ENCODE measurements at regions not wholly inside any gene's neighbourhood (a gene's known extent, or its start where the extent isn't known, plus 50 kb on each side); places are given as distances from the start of the nearest gene placed in this dataset.

DNA sequence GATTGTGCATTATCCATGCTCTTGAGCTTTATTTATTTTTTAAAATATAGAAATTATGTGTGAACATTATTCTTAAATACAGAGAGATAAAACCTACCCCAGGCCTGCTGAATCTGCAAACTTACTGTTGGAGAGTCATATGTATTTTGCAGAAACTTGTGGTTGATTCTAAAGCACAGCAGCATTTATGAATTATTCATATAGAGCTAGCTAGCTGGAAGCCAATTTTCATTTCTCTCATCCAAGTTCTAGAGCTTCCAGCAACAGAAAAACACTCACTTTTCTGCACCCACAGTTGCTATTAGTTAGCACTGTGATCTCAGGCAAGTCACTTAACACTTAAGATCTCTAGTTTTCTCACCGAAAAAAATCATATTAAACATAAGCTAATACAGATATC is 479.5 kb upstream of the FAM47C start:
- TF ChIP-seq, protein P1, sequence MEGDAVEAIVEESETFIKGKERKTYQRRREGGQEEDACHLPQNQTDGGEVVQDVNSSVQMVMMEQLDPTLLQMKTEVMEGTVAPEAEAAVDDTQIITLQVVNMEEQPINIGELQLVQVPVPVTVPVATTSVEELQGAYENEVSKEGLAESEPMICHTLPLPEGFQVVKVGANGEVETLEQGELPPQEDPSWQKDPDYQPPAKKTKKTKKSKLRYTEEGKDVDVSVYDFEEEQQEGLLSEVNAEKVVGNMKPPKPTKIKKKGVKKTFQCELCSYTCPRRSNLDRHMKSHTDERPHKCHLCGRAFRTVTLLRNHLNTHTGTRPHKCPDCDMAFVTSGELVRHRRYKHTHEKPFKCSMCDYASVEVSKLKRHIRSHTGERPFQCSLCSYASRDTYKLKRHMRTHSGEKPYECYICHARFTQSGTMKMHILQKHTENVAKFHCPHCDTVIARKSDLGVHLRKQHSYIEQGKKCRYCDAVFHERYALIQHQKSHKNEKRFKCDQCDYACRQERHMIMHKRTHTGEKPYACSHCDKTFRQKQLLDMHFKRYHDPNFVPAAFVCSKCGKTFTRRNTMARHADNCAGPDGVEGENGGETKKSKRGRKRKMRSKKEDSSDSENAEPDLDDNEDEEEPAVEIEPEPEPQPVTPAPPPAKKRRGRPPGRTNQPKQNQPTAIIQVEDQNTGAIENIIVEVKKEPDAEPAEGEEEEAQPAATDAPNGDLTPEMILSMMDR (conservative IDR thresholded peaks at IDR 0.05; ENCODE audit: low read depth, low read length) = no peak
- TF ChIP-seq EZH2 (IDR thresholded peaks at IDR 0.05; ENCODE audit: borderline replicate concordance, low read depth, low read length, poor library complexity, severe bottlenecking) = no peak
- POLR2A ChIA-PET (ENCODE audit: low non-redundant PET) = no interaction called here
- Histone ChIP-seq H3K27me3 (replicated peaks; ENCODE audit: insufficient read depth, low read depth, low read length, poor library complexity) (no peaks in the 10 kb centered on the region), H3K36me3 (ENCODE audit: insufficient read depth, low read length, poor library complexity, severe bottlenecking) (no peaks in the 10 kb centered on the region), H3K9me3 (ENCODE audit: low read depth, low read length, poor library complexity, severe bottlenecking) (no peaks in the 10 kb centered on the region), H3K4me1 (ENCODE audit: insufficient read depth, low read length, poor library complexity, severe bottlenecking) (peaks cover 9% of the 10 kb centered on the region), H3K4me3 (ENCODE audit: low read depth, low read length, poor library complexity, severe bottlenecking) (no peak overlapping the region), H3K27ac (ENCODE audit: low read depth, low read length, poor library complexity, severe bottlenecking) (no peak overlapping the region)
- no peak for DNase-seq (ENCODE audit: low spot score)
- BruUV-seq (replicated peaks) = no TSS peak
- intact Hi-C loops (cut with micrococcal nuclease; ENCODE audit: unreplicated experiment) = no loop called here
- CTCF ChIA-PET = no interaction called here

DNA sequence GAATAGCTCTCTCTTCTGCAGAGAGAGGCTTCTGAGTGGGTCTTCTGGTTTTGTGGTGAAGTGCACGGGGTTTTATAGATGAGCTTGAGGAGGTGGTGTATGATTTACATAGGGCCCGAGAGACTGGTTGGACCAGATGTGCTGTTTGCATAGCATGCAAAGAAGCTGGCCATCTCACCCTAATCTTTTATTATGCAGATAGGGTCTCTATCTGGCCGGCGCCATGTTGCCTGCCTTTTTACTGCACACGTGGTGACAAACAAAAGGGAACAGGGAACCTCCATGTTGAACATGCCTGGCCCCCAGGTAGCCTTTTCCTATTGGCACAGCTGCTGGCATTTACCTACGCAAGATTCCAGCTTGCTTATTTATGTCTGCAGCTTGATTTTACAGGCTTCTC is 473.3 kb upstream of the FAM47C start:
- ChIA-PET CTCF (no interaction called here), POLR2A (ENCODE audit: low non-redundant PET) (no interaction called here)
- no peak for TF ChIP-seq EZH2 (IDR thresholded peaks at IDR 0.05; ENCODE audit: borderline replicate concordance, low read depth, low read length, poor library complexity, severe bottlenecking)
- TF ChIP-seq, protein P1 (conservative IDR thresholded peaks at IDR 0.05; ENCODE audit: low read depth, low read length) = no peak
- intact Hi-C loops (cut with micrococcal nuclease; ENCODE audit: unreplicated experiment) = no loop called here
- no peaks in the 10 kb centered on the region for H3K27me3 ChIP-seq (replicated peaks; ENCODE audit: insufficient read depth, low read depth, low read length, poor library complexity)
- H3K36me3 ChIP-seq (ENCODE audit: insufficient read depth, low read length, poor library complexity, severe bottlenecking) = no peaks in the 10 kb centered on the region
- H3K4me3 ChIP-seq (ENCODE audit: low read depth, low read length, poor library complexity, severe bottlenecking) = no peak overlapping the region
- H3K27ac ChIP-seq (ENCODE audit: low read depth, low read length, poor library complexity, severe bottlenecking) = no peak overlapping the region
- no peaks in the 10 kb centered on the region for H3K9me3 ChIP-seq (ENCODE audit: low read depth, low read length, poor library complexity, severe bottlenecking)
- BruUV-seq (replicated peaks) = no TSS peak
- no peak for DNase-seq (ENCODE audit: low spot score)
- H3K4me1 ChIP-seq (ENCODE audit: insufficient read depth, low read length, poor library complexity, severe bottlenecking) = no peaks in the 10 kb centered on the region

DNA sequence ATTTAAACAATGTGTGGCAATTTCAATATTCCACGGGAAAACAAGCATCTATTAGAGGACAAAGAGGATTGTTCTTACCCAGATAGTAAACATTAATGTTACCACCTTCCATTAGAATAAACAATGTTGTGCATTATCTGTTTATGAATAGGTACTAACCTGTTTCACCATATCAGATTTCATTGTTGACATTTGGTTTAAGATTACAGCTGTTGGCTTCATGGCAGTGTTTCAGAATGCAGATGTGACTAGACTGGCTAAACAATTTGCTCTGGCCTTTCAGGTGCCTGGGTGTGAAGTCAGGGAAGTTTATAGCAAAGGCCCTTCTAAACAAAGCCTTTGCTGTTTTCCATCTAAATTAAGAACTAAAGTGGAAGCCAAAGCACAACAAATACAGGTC is 464.7 kb upstream of the FAM47C start:
- intact Hi-C loops (cut with micrococcal nuclease; ENCODE audit: unreplicated experiment) = no loop called here
- CTCF ChIA-PET = no interaction called here

More for the DNA sequence above, 464.7 kb upstream of the FAM47C start:
- no peaks in the 10 kb centered on the region for H3K4me1 ChIP-seq (ENCODE audit: insufficient read depth, low read length, poor library complexity, severe bottlenecking)
- H3K27ac ChIP-seq (ENCODE audit: low read depth, low read length, poor library complexity, severe bottlenecking) = no peak overlapping the region
- no peaks in the 10 kb centered on the region for H3K9me3 ChIP-seq (ENCODE audit: low read depth, low read length, poor library complexity, severe bottlenecking)
- BruUV-seq (replicated peaks) = no TSS peak
- POLR2A ChIA-PET (ENCODE audit: low non-redundant PET) = no interaction called here
- H3K27me3 ChIP-seq (replicated peaks; ENCODE audit: insufficient read depth, low read depth, low read length, poor library complexity) = no peaks in the 10 kb centered on the region
- no peak for DNase-seq (ENCODE audit: low spot score)
- H3K36me3 ChIP-seq (ENCODE audit: insufficient read depth, low read length, poor library complexity, severe bottlenecking) = no peaks in the 10 kb centered on the region
- no peak overlapping the region for H3K4me3 ChIP-seq (ENCODE audit: low read depth, low read length, poor library complexity, severe bottlenecking)
- no peak for TF ChIP-seq EZH2 (IDR thresholded peaks at IDR 0.05; ENCODE audit: borderline replicate concordance, low read depth, low read length, poor library complexity, severe bottlenecking)
- TF ChIP-seq, protein P1 (conservative IDR thresholded peaks at IDR 0.05; ENCODE audit: low read depth, low read length) = no peak

All from A673 (cell line).